Erythroblast (primary cell): ENCODE measurements at regions not wholly inside any gene's neighbourhood (a gene's known extent, or its start where the extent isn't known, plus 50 kb on each side); places are given as distances from the start of the nearest gene placed in this dataset.

Source experiments
- GATA1 ChIP-seq: IDR thresholded peaks from 2 replicates; pipeline ENCODE4 v1.6.1; 2011; ENCODE audit warnings: low read depth, mild to moderate bottlenecking, control low read depth, low read length, moderate library complexity
- POLR2A ChIP-seq: IDR thresholded peaks from 2 replicates; pipeline ENCODE4 v1.6.1; 2011; ENCODE audit warnings: mild to moderate bottlenecking, low read length

DNA sequence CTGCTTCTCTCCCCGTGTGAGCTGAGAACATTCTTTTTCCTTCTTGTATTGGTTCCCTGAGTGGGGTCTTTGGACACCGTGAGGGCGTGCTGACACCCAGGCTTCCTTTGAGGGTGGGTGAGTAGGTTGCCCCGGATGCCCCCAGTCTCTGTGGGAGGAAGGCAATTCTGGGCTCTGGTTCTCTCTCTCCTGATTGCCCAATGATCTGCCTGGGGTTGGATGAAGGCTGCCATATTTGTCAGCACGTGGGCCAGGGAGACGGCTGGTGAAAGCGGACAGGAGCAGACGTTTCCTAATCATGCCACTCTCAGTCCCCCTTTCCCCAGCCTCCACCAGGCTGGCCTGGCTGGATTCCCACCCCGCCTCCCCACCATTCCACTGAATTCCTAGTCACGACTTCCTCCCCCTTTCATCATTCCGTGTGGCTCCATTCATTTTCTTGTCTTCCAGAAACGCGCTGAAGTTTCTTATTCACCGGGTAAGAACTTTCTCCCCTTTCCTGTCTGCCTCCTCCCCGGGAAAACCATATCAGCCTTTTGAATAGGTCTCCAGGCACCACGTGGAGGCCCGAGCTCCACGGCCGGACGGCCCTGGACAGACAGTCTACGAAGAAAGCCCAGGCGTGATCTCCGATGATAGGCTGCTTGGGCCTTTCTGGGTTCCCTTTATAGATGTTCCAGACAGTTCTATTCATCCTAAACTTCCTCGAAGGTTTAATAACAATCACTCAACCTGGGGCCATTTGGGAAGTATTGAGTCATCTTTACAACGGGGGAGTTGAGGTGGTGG is 98.7 kb upstream of the NPTX2 start:
- TF ChIP-seq POLR2A (no peak), GATA1 (no peak)
